GM12872 (cell line): ENCODE measurements at regions not wholly inside any gene's neighbourhood (a gene's known extent, or its start where the extent isn't known, plus 50 kb on each side); places are given as distances from the start of the nearest gene placed in this dataset.

Experiments
- TF ChIP-seq, protein P1 (sequence below): IDR thresholded peaks from 3 replicates; pipeline ENCODE4 v1.5.1; 2011; ENCODE audit warnings: low read depth, mild to moderate bottlenecking, low read length, moderate library complexity; ENCODE audit not compliant: insufficient read depth

- TF ChIP-seq, protein P1, sequence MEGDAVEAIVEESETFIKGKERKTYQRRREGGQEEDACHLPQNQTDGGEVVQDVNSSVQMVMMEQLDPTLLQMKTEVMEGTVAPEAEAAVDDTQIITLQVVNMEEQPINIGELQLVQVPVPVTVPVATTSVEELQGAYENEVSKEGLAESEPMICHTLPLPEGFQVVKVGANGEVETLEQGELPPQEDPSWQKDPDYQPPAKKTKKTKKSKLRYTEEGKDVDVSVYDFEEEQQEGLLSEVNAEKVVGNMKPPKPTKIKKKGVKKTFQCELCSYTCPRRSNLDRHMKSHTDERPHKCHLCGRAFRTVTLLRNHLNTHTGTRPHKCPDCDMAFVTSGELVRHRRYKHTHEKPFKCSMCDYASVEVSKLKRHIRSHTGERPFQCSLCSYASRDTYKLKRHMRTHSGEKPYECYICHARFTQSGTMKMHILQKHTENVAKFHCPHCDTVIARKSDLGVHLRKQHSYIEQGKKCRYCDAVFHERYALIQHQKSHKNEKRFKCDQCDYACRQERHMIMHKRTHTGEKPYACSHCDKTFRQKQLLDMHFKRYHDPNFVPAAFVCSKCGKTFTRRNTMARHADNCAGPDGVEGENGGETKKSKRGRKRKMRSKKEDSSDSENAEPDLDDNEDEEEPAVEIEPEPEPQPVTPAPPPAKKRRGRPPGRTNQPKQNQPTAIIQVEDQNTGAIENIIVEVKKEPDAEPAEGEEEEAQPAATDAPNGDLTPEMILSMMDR: no peak
Observed at GRCh38 chr15:37416103-37416502, 315.8 kb upstream of the MEIS2 start.

- TF ChIP-seq, protein P1: no peak
Observed at GRCh38 chr15:37425541-37425940, 325.2 kb upstream of the MEIS2 start.

GRCh38 chr15:37446921-37447320 lies 346.6 kb upstream of the MEIS2 start:
- TF ChIP-seq, protein P1: no peak

DNA sequence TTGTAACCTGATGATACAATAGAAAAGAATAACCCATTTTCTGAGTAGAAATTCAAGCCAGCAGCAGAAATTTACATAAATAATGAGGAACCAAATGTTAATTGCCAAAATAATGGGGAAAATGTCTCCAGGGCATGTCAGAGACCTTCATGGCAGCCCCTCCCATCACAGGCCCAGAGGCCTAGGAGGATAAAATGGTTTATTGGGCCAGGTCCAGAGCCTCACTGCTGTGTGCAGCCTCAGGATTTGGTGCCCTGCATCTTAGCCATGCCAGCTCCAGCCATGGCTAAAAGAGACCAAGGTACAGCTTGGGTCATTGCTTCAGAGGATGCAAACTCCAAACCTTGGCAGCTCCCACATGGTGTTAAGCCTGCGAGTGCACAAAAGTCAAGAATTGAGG lies 352.1 kb upstream of the MEIS2 start:
- TF ChIP-seq, protein P1: no peak

- TF ChIP-seq, protein P1: no peak
Observed at GRCh38 chr15:37480482-37480881, 380.1 kb upstream of the MEIS2 start.

DNA sequence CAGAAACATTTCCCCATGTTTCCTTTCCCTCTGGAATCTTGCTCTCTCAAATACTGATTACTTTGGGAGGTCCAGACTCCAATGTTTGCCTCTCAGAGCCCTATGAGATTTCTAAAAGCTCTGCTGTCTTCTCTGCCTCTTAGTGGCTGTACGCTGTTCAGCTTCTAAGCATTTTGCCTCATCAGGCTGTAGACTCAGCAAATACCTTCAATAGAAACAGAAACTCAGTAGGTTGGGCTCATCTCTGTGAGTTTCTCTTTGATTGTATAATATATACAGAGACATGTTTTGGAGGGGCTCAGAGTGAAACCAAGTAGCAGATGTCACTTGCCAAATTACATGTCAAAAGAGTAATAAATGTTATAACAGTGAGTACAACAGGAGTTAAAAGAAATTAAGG lies 380.8 kb upstream of the MEIS2 start:
- TF ChIP-seq, protein P1: no peak

DNA sequence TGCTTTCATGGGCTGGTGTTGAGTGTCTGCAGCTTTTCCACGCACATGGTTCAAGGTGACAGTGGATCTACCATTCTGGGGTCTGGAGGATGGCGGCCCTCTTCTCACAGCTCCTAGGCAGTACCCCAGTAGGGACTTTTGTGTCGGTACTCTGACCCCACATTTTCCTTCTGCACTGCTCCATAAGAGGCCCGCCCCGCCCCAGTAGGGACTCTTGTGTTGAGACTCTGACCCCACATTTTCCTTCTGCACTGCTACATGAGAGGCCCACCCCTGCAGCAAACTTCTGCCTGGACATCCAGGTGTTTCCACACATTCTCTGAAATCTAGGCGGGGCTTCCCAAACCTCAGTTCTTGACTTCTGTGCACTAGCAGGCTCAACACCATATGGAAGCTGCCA lies 383.4 kb upstream of the MEIS2 start:
- TF ChIP-seq, protein P1: no peak

DNA sequence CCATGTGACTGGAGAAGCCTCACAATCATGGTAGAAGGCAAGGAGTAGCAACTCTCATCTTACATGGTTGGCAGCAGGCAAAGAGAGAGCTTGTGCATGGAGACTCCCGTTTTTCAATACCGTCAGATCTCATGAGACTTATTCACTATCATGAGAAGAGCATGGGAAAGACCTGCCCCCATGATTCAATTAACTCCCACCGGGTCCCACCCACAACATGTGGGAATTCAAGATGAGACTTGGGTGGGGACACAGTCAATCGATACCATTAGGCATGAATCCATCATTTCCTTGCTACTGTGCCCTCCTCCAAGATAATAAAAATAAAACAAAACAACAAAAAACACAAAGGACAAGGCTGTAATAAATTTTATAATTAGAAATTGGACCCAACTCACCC lies 384.7 kb upstream of the MEIS2 start:
- TF ChIP-seq, protein P1: no peak
